ENCODE measurements at regions not wholly inside any gene's neighbourhood (a gene's known extent, or its start where the extent isn't known, plus 50 kb on each side); places are given as distances from the start of the nearest gene placed in this dataset.

- TF ChIP-seq, protein P1, sequence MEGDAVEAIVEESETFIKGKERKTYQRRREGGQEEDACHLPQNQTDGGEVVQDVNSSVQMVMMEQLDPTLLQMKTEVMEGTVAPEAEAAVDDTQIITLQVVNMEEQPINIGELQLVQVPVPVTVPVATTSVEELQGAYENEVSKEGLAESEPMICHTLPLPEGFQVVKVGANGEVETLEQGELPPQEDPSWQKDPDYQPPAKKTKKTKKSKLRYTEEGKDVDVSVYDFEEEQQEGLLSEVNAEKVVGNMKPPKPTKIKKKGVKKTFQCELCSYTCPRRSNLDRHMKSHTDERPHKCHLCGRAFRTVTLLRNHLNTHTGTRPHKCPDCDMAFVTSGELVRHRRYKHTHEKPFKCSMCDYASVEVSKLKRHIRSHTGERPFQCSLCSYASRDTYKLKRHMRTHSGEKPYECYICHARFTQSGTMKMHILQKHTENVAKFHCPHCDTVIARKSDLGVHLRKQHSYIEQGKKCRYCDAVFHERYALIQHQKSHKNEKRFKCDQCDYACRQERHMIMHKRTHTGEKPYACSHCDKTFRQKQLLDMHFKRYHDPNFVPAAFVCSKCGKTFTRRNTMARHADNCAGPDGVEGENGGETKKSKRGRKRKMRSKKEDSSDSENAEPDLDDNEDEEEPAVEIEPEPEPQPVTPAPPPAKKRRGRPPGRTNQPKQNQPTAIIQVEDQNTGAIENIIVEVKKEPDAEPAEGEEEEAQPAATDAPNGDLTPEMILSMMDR (IDR thresholded peaks at IDR 0.05; ENCODE audit: low read length), result no peak
- TF ChIP-seq EZH2 (IDR thresholded peaks at IDR 0.05; ENCODE audit: borderline replicate concordance, low read length), result no peak
These were observed 297.5 kb downstream of the DUSP10 start for GRCh38 chr1:221444346-221444745.
